Neutrophil (primary cell): ENCODE measurements at regions not wholly inside any gene's neighbourhood (a gene's known extent, or its start where the extent isn't known, plus 50 kb on each side); places are given as distances from the start of the nearest gene placed in this dataset.

Experiments
- H3K27ac ChIP-seq: fragments of 200-600 bp; sonication (generic); 2 replicates; pipeline ENCODE4 v1.5.1; 2016; ENCODE audit warnings: mild to moderate bottlenecking, moderate library complexity
- H3K27me3 ChIP-seq: fragments of 200-600 bp; sonication (generic); 2 replicates; pipeline ENCODE4 v1.6.0; 2016; ENCODE audit warnings: mild to moderate bottlenecking
- H3K36me3 ChIP-seq: fragments of 200-600 bp; sonication (generic); 2 replicates; pipeline ENCODE4 v1.5.1; 2017
- H3K4me1 ChIP-seq, 2 experiments: fragments of 200-600 bp in 1 of 2; sonication (generic) in 1 of 2; 1 replicate in 1 of 2; 2 replicates in 1 of 2; pipeline versions ENCODE4 v1.5.1 to v1.6.1; 2013 to 2016; ENCODE audit warnings: low read depth in 1 of 2, low read length in 1 of 2, mild to moderate bottlenecking in 1 of 2, moderate library complexity in 1 of 2; ENCODE audit not compliant: control insufficient read depth in 1 of 2, insufficient read depth in 1 of 2
- H3K4me3 ChIP-seq, 2 experiments: fragments of 200-600 bp in 1 of 2; sonication (generic) in 1 of 2; 1 replicate in 1 of 2; 2 replicates in 1 of 2; pipeline ENCODE4 v1.5.1; 2013 to 2016; ENCODE audit warnings: low read depth in 1 of 2, low read length in 1 of 2, mild to moderate bottlenecking in 1 of 2, moderate library complexity in 1 of 2
- H3K9me3 ChIP-seq: fragments of 200-600 bp; sonication (generic); 2 replicates; pipeline ENCODE4 v1.5.1; 2016
- CTCF ChIP-seq: fragments of 200-600 bp; sonication (generic); IDR thresholded peaks from 2 replicates; pipeline ENCODE4 v1.5.1; 2016; ENCODE audit warnings: antibody characterized with exemption

- TF ChIP-seq CTCF = no peak
- Histone ChIP-seq H3K27ac (no peak overlapping the region), H3K36me3 (no peaks in the 10 kb centered on the region)
Measured at GRCh38 chr3:105274958-105275357, 91.8 kb upstream of the ALCAM start.

GRCh38 chr3:105277656-105278055 lies 89.1 kb upstream of the ALCAM start:
- H3K27ac ChIP-seq = no peak overlapping the region
- H3K36me3 ChIP-seq = no peaks in the 10 kb centered on the region
- no peaks in the 10 kb centered on the region for H3K4me1 ChIP-seq
- no peak overlapping the region for H3K4me3 ChIP-seq
- TF ChIP-seq CTCF = no peak
- H3K9me3 ChIP-seq = no peaks in the 10 kb centered on the region
- no peaks in the 10 kb centered on the region for H3K27me3 ChIP-seq

More at GRCh38 chr3:105274958-105275357, 91.8 kb upstream of the ALCAM start:
- no peaks in the 10 kb centered on the region for H3K27me3 ChIP-seq
- H3K4me1 ChIP-seq = no peaks in the 10 kb centered on the region
- no peak overlapping the region for H3K4me3 ChIP-seq
- H3K9me3 ChIP-seq = no peaks in the 10 kb centered on the region

- no peak for TF ChIP-seq CTCF
- no peaks in the 10 kb centered on the region for H3K36me3 ChIP-seq
- H3K4me1 ChIP-seq = no peaks in the 10 kb centered on the region
- H3K9me3 ChIP-seq = no peaks in the 10 kb centered on the region
- H3K4me3 ChIP-seq = no peak overlapping the region
- H3K27me3 ChIP-seq = no peaks in the 10 kb centered on the region
- no peak overlapping the region for H3K27ac ChIP-seq
Measured at GRCh38 chr3:105278688-105279087, 88.0 kb upstream of the ALCAM start.

GRCh38 chr3:105281989-105282388 lies 84.7 kb upstream of the ALCAM start:
- Histone ChIP-seq H3K4me1 (no peaks in the 10 kb centered on the region), H3K27ac (no peak overlapping the region), H3K4me3 (no peak overlapping the region), H3K36me3 (no peaks in the 10 kb centered on the region), H3K27me3 (no peaks in the 10 kb centered on the region), H3K9me3 (no peaks in the 10 kb centered on the region)
- no peak for TF ChIP-seq CTCF

GRCh38 chr3:105284876-105285275 lies 81.8 kb upstream of the ALCAM start:
- H3K27ac ChIP-seq = no peak overlapping the region
- H3K36me3 ChIP-seq = no peaks in the 10 kb centered on the region
- TF ChIP-seq CTCF = no peak
- H3K4me3 ChIP-seq = no peak overlapping the region
- no peaks in the 10 kb centered on the region for H3K9me3 ChIP-seq
- no peaks in the 10 kb centered on the region for H3K27me3 ChIP-seq
- H3K4me1 ChIP-seq = no peaks in the 10 kb centered on the region

GRCh38 chr3:105285653-105286241 lies 81.0 kb upstream of the ALCAM start:
- Histone ChIP-seq H3K27me3 (no peaks in the 10 kb centered on the region), H3K9me3 (no peaks in the 10 kb centered on the region), H3K27ac (no peak overlapping the region), H3K36me3 (no peaks in the 10 kb centered on the region), H3K4me1 (no peaks in the 10 kb centered on the region), H3K4me3 (no peak overlapping the region)
- no peak for TF ChIP-seq CTCF
